Loucy (cell line): ENCODE measurements at regions not wholly inside any gene's neighbourhood (a gene's known extent, or its start where the extent isn't known, plus 50 kb on each side); places are given as distances from the start of the nearest gene placed in this dataset.

Experiments
- H2AFZ ChIP-seq: fragments of 200-600 bp; sonication (generic); 2 replicates; pipeline ENCODE4 v1.6.0; 2016; ENCODE audit warnings: antibody characterized with exemption, mild to moderate bottlenecking, low read length, moderate library complexity
- H3F3A ChIP-seq: fragments of 200-600 bp; 2 replicates; pipeline ENCODE4 v1.6.0; 2016; ENCODE audit warnings: antibody characterized with exemption, low read depth, mild to moderate bottlenecking
- H3K27me3 ChIP-seq: fragments of 200-600 bp; sonication (generic); 2 replicates; pipeline ENCODE4 v1.6.1; 2014; ENCODE audit warnings: low read length, mild to moderate bottlenecking; ENCODE audit not compliant: insufficient read depth, poor library complexity, severe bottlenecking
- H3K36me3 ChIP-seq: fragments of 200-600 bp; sonication (generic); 2 replicates; pipeline ENCODE4 v1.6.1; 2016; ENCODE audit warnings: low read length; ENCODE audit not compliant: insufficient read depth
- H3K4me1 ChIP-seq: fragments of 200-600 bp; sonication (generic); 2 replicates; pipeline ENCODE4 v1.5.1; 2014; ENCODE audit warnings: low read length, mild to moderate bottlenecking; ENCODE audit not compliant: insufficient read depth, poor library complexity, severe bottlenecking
- H3K4me2 ChIP-seq: fragments of 200-600 bp; sonication (generic); 2 replicates; pipeline ENCODE4 v1.6.0; 2014; ENCODE audit warnings: antibody characterized with exemption, low read length, low read depth, mild to moderate bottlenecking; ENCODE audit not compliant: poor library complexity, severe bottlenecking
- H3K4me3 ChIP-seq: fragments of 200-600 bp; sonication (generic); 2 replicates; pipeline ENCODE4 v1.5.1; 2014; ENCODE audit warnings: low read length, mild to moderate bottlenecking, mixed read lengths; ENCODE audit not compliant: poor library complexity, severe bottlenecking
- H3K79me2 ChIP-seq: fragments of 200-600 bp; sonication (generic); 2 replicates; pipeline ENCODE4 v1.6.1; 2014; ENCODE audit warnings: low read length; ENCODE audit not compliant: insufficient read depth
- H3K9ac ChIP-seq: fragments of 200-600 bp; sonication (generic); 2 replicates; pipeline ENCODE4 v1.6.0; 2014; ENCODE audit warnings: mild to moderate bottlenecking, low read depth, low read length, moderate library complexity; ENCODE audit not compliant: poor library complexity, severe bottlenecking
- H3K9me2 ChIP-seq: fragments of 200-600 bp; sonication (generic); replicated peaks from 2 replicates; pipeline ENCODE4 v1.6.1; 2016; ENCODE audit warnings: low read depth, low read length, mixed read lengths
- H3K9me3 ChIP-seq: fragments of 200-600 bp; sonication (generic); 2 replicates; pipeline ENCODE4 v1.6.1; 2014; ENCODE audit warnings: mild to moderate bottlenecking, antibody characterized with exemption, low read length, low read depth; ENCODE audit not compliant: insufficient read depth
- H4K20me1 ChIP-seq: fragments of 200-600 bp; sonication (generic); 2 replicates; pipeline ENCODE4 v1.6.0; 2014; ENCODE audit warnings: antibody characterized with exemption, low read length, mild to moderate bottlenecking; ENCODE audit not compliant: insufficient read depth, poor library complexity, severe bottlenecking
- CTCF ChIP-seq: fragments of 200-600 bp; sonication (generic); conservative IDR thresholded peaks from 2 replicates; pipeline ENCODE4 v1.5.1; 2014; ENCODE audit warnings: mild to moderate bottlenecking, antibody characterized with exemption, low read length
- EZH2phosphoT487 ChIP-seq: fragments of 200-600 bp; IDR thresholded peaks from 2 replicates; pipeline ENCODE4 v1.6.1; 2018; ENCODE audit warnings: antibody characterized with exemption, mild to moderate bottlenecking, moderate library complexity, borderline replicate concordance

DNA sequence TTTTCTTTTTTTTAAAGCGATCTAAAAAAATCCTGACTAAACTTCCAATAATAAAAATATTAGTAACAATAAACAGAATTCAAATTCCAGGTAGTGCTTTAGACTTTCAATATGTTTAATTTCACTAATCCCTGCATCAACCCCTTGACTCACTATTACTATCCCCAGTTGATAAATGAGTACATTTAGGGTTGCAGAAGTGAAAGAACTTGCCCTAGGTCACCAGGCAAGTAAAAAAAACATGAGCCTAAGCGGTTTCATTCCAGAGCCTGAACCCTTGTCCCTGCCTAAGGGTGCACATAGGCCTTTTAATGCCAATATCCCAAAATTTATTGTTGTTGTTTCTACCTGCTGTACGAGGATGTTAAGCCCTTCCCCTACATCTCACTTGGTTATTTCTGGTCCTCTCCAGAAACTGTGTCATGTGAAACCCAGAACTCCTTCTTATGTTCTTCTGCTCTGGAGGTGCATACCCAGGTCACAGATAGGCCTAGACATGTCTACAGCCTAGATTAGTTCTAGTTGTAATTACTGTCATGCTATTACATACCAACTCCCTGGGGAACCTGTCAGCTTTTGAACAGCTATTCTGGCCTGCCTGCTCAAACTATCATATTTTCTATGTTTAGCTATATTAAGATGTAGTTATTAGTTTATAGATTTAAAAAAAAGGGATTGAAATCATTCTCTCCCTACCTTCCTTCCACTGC is 244.5 kb upstream of the PITX2 start:
- Histone ChIP-seq H4K20me1 (no peaks in the 10 kb centered on the region), H3K9ac (no peak overlapping the region)

GRCh38 chr4:110867981-110868720 is 245.3 kb upstream of the PITX2 start:
- no peaks in the 10 kb centered on the region for H3K4me1 ChIP-seq
- no peaks in the 10 kb centered on the region for H3F3A ChIP-seq
- H4K20me1 ChIP-seq: no peaks in the 10 kb centered on the region
- no peaks in the 10 kb centered on the region for H3K9me2 ChIP-seq
- no peak overlapping the region for H3K9ac ChIP-seq
- no peak overlapping the region for H3K4me2 ChIP-seq
- H3K36me3 ChIP-seq: no peaks in the 10 kb centered on the region
- H2AFZ ChIP-seq: no peak overlapping the region
- H3K79me2 ChIP-seq: no peaks in the 10 kb centered on the region
- H3K27me3 ChIP-seq: no peaks in the 10 kb centered on the region
- H3K4me3 ChIP-seq: no peak overlapping the region
- no peaks in the 10 kb centered on the region for H3K9me3 ChIP-seq
- TF ChIP-seq EZH2phosphoT487 (no peak), CTCF (no peak)

More for the DNA sequence above, 244.5 kb upstream of the PITX2 start:
- no peaks in the 10 kb centered on the region for H3F3A ChIP-seq
- H3K36me3 ChIP-seq: no peaks in the 10 kb centered on the region
- H3K79me2 ChIP-seq: no peaks in the 10 kb centered on the region
- no peaks in the 10 kb centered on the region for H3K9me3 ChIP-seq
- H3K4me1 ChIP-seq: no peaks in the 10 kb centered on the region
- TF ChIP-seq EZH2phosphoT487 (no peak), CTCF (no peak)
- H3K27me3 ChIP-seq: no peaks in the 10 kb centered on the region
- no peak overlapping the region for H2AFZ ChIP-seq
- H3K4me2 ChIP-seq: no peak overlapping the region
- H3K4me3 ChIP-seq: no peak overlapping the region
- H3K9me2 ChIP-seq: no peaks in the 10 kb centered on the region

GRCh38 chr4:110869114-110869513 is 246.2 kb upstream of the PITX2 start:
- H3K4me3 ChIP-seq: no peak overlapping the region
- TF ChIP-seq EZH2phosphoT487: no peak
- TF ChIP-seq CTCF: no peak
- no peaks in the 10 kb centered on the region for H3K4me1 ChIP-seq
- no peak overlapping the region for H3K9ac ChIP-seq
- no peak overlapping the region for H3K4me2 ChIP-seq
- no peaks in the 10 kb centered on the region for H3K9me2 ChIP-seq
- H3K36me3 ChIP-seq: no peaks in the 10 kb centered on the region
- no peaks in the 10 kb centered on the region for H3K9me3 ChIP-seq
- no peaks in the 10 kb centered on the region for H3K79me2 ChIP-seq
- H2AFZ ChIP-seq: no peak overlapping the region
- no peaks in the 10 kb centered on the region for H4K20me1 ChIP-seq
- H3F3A ChIP-seq: no peaks in the 10 kb centered on the region
- no peaks in the 10 kb centered on the region for H3K27me3 ChIP-seq
